Epithelial cell of proximal tubule (primary cell): ENCODE measurements at regions not wholly inside any gene's neighbourhood (a gene's known extent, or its start where the extent isn't known, plus 50 kb on each side); places are given as distances from the start of the nearest gene placed in this dataset.

Source experiments
- DNase-seq: peaks from one replicate; pipeline ENCODE4 v3.0.0-alpha.2; 2011; ENCODE audit warnings: low read depth
- H3K4me3 ChIP-seq: 2 replicates; pipeline ENCODE4 v1.5.1; 2011; ENCODE audit warnings: low read depth, mild to moderate bottlenecking, low read length
- TF ChIP-seq, protein P1 (sequence below): conservative IDR thresholded peaks from 2 replicates; pipeline ENCODE4 v1.5.1; 2012; ENCODE audit warnings: low read depth, mild to moderate bottlenecking, low read length

DNA sequence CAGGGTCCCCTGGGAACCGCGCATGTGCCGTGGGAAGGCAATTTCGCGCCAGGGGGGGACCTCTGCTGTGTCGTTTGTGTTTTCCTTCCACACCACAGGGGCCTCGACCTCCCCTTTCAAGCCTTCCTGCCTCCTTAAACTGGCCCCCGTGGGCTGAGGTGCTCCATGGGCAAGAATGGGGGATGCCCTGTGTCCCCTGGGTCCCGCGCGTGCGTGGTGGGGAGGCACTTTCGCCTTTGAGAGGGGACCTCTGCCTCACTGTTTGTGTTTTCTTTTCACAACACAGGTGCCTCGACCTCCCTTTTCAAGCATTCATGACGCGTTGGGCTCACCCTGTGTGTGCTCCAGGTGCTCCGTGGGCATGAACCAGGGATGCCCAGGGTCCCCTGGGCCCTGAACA is 348.8 kb downstream of the ALG10 start:
- TF ChIP-seq, protein P1, sequence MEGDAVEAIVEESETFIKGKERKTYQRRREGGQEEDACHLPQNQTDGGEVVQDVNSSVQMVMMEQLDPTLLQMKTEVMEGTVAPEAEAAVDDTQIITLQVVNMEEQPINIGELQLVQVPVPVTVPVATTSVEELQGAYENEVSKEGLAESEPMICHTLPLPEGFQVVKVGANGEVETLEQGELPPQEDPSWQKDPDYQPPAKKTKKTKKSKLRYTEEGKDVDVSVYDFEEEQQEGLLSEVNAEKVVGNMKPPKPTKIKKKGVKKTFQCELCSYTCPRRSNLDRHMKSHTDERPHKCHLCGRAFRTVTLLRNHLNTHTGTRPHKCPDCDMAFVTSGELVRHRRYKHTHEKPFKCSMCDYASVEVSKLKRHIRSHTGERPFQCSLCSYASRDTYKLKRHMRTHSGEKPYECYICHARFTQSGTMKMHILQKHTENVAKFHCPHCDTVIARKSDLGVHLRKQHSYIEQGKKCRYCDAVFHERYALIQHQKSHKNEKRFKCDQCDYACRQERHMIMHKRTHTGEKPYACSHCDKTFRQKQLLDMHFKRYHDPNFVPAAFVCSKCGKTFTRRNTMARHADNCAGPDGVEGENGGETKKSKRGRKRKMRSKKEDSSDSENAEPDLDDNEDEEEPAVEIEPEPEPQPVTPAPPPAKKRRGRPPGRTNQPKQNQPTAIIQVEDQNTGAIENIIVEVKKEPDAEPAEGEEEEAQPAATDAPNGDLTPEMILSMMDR = no peak
- DNase-seq = no peak

DNA sequence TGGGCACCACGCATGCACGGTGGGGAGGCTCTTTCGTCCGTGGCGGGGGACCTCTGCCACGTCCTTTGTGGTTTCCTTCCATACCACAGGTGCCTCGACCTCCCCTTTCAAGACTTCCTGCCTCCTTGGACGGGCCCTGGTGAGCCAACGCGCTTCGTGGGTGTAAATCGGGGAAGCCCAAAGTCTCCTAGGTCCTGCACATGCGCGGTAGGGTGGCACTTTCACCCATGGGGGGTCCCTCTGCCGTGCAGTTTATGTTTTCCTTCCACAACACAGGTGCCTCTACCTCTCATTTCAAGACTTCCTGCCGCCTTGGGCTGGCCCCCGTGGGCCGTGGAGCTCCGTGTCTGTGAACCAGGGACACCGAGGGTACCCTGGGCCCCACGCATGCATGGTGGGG is 349.7 kb downstream of the ALG10 start:
- DNase-seq = no peak
- H3K4me3 ChIP-seq = no peak overlapping the region
- TF ChIP-seq, protein P1 = no peak

More for the DNA sequence above, 348.8 kb downstream of the ALG10 start:
- H3K4me3 ChIP-seq = no peak overlapping the region

DNA sequence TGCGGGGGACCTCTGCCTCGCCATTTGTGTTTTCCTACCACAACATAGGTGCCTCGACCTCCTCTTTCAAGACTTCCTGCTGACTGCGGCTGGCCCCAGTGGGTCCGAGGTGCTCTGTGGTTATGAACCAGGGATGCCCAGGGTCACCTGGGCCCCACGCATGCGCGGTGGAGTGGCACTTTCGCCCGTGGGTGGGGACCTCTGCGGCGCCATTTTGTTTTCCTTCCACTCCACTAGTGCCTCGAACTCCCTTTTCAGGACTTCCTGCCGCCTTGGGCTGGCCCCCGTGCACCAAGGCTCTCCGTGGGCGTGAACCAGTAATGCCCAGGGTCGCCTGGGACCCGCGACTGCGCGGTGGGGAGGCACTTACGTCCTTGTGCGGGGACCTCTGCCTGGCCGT is 351.6 kb downstream of the ALG10 start:
- TF ChIP-seq, protein P1 = no peak
- no peak for DNase-seq
- H3K4me3 ChIP-seq = no peak overlapping the region

GRCh38 chr12:34376133-34376799 is 354.0 kb downstream of the ALG10 start:
- TF ChIP-seq, protein P1 = no peak
- no peak overlapping the region for H3K4me3 ChIP-seq
- no peak for DNase-seq

DNA sequence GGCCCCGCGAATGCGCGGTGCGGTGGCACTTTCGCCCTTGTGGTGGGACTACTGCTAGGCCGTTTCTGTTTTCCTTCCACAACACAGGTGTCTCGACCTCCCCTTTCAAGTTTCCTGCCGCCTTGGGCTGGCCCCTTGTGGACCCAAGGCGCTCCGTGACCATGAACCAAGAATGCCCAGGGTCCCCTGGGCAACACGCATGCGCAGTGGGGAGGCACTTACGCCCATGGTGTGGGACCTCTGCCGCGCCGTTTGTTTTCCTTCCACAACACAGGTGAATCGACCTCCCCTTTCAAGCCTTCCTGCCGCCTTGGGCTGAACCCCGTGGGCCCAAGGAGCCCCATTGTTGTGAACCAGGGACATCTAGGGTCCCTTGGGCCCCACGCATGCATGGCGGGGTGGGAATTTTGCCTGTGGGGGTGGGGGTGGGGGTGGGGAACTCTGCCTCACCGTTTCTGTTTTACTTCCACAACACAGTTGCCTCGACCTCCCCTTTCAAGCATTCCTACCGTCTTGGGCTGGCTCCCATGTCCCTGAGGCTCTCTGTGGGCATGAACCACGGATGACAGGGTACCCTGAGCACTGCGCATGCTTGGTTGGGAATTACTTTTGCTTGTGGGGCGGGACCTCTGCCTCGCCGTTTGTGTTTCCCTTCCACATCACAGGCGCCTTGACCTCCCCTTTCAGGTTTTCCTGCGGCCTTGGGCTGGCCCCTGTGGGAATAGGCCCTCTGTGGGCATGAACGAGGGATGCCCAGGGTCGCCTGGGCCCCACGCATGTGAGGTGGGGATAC is 355.1 kb downstream of the ALG10 start:
- DNase-seq = no peak
- TF ChIP-seq, protein P1 = no peak
- no peak overlapping the region for H3K4me3 ChIP-seq

- H3K4me3 ChIP-seq = no peak overlapping the region
- TF ChIP-seq, protein P1 = no peak
- no peak for DNase-seq
Observed at GRCh38 chr12:34379142-34379541, 356.8 kb downstream of the ALG10 start.

DNA sequence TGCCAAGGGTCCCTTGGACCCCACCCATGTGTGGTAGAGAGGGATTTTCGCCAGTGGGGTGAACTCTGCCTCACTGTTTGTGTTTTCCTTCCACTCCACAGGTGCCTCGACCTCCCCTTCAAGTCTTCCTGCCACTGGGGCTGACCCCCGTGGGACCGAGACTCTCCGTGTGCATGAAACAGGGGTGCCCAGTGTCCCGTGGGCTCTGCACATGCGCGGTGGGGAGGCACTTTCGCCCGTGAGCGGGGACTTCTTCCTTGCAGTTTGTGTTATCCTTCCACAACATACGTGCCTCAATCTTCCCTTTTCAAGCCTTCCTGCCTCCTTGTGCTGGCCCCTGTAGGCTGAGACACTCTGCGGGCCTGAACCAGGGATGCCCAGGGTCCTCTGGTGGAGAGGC is 362.4 kb downstream of the ALG10 start:
- TF ChIP-seq, protein P1 = no peak
- no peak for DNase-seq
- no peak overlapping the region for H3K4me3 ChIP-seq
